CD4-positive, CD25-positive, alpha-beta regulatory T cell (primary cell): ENCODE measurements at regions not wholly inside any gene's neighbourhood (a gene's known extent, or its start where the extent isn't known, plus 50 kb on each side); places are given as distances from the start of the nearest gene placed in this dataset.

Experiments used
- ATAC-seq, 2 donors: fragments of 150-1000 bp; cut with Tn5 transposase; one replicate each; pipeline ENCODE4 v1.10.0; 2021; ENCODE audit warnings: low read depth in 2 of 2, moderate number of reproducible peaks in 2 of 2, moderate library complexity in 1 of 2
- DNase-seq, 3 donors: peaks; one replicate each; pipeline versions ENCODE4 v3.0.0 to v3.0.0-alpha.2; 2012 to 2022; ENCODE audit warnings: mixed read lengths in 1 of 3
- H3K27ac ChIP-seq: one replicate; pipeline ENCODE4 v1.7.0; 2013; ENCODE audit warnings: mild to moderate bottlenecking, low read length; ENCODE audit not compliant: insufficient read depth, poor library complexity, severe bottlenecking
- H3K27me3 ChIP-seq: one replicate; pipeline ENCODE4 v1.7.0; 2013; ENCODE audit warnings: low read length; ENCODE audit not compliant: control insufficient read depth, insufficient read depth
- H3K36me3 ChIP-seq: one replicate; pipeline ENCODE4 v1.7.0; 2013; ENCODE audit warnings: mild to moderate bottlenecking, low read length, moderate library complexity; ENCODE audit not compliant: control insufficient read depth, insufficient read depth
- H3K4me1 ChIP-seq: 2 replicates; pipeline ENCODE4 v1.7.0; 2013; ENCODE audit warnings: mild to moderate bottlenecking, low read length; ENCODE audit not compliant: insufficient read depth, control insufficient read depth, poor library complexity, severe bottlenecking
- H3K4me3 ChIP-seq: one replicate; pipeline ENCODE4 v1.7.0; 2013; ENCODE audit warnings: low read depth, mild to moderate bottlenecking, low read length, moderate library complexity
- H3K9me3 ChIP-seq, 2 experiments: 1 replicate in 1 of 2; 2 replicates in 1 of 2; pipeline ENCODE4 v1.7.0; 2013; ENCODE audit warnings: low read length in 2 of 2, mild to moderate bottlenecking in 1 of 2, moderate library complexity in 1 of 2; ENCODE audit not compliant: control insufficient read depth in 2 of 2
- H3K27ac Mint-ChIP-seq, 3 donors: one replicate each; pipeline ENCODE4 v1.8.0; 2020 to 2022; ENCODE audit warnings: mild to moderate bottlenecking in 3 of 3, mixed read lengths in 3 of 3, moderate library complexity in 2 of 3
- H3K27me3 Mint-ChIP-seq: one replicate; pipeline ENCODE4 v1.8.0; 2022; ENCODE audit warnings: mild to moderate bottlenecking, mixed read lengths
- H3K36me3 Mint-ChIP-seq: one replicate; pipeline ENCODE4 v1.8.0; 2020; ENCODE audit warnings: mixed read lengths
- H3K4me1 Mint-ChIP-seq, 4 donors: one replicate each; pipeline ENCODE4 v1.8.0; 2020 to 2022; ENCODE audit warnings: mixed read lengths in 4 of 4, mild to moderate bottlenecking in 1 of 4
- H3K4me3 Mint-ChIP-seq, 4 donors: one replicate each; pipeline ENCODE4 v1.8.0; 2020 to 2022; ENCODE audit warnings: mild to moderate bottlenecking in 4 of 4, mixed read lengths in 4 of 4, moderate library complexity in 3 of 4
- H3K9me3 Mint-ChIP-seq, 7 donors: one replicate each; pipeline ENCODE4 v1.8.0; 2020 to 2022; ENCODE audit warnings: mixed read lengths in 7 of 7, mild to moderate bottlenecking in 3 of 7, moderate library complexity in 2 of 7

- no peaks in the 10 kb centered on the region for H3K4me1 ChIP-seq
- H3K27ac ChIP-seq = no peak overlapping the region
- Mint-ChIP-seq H3K4me3 (no peak overlapping the region), H3K36me3 (no peaks in the 10 kb centered on the region), H3K4me1 (no peaks in the 10 kb centered on the region), H3K9me3 (peaks cover 0 to 5% (median 2%) of the 10 kb centered on the region in 7 donors), H3K27ac (no peak overlapping the region), H3K27me3 (peaks cover 5% of the 10 kb centered on the region)
- H3K27me3 ChIP-seq = peaks cover under 1% of the 10 kb centered on the region
- H3K4me3 ChIP-seq = no peak overlapping the region
- no peaks in the 10 kb centered on the region for H3K36me3 ChIP-seq
- DNase-seq (no peak), ATAC-seq (no peak)
- H3K9me3 ChIP-seq = no peaks in the 10 kb centered on the region
Measured at GRCh38 chr22:26103023-26103422, 66.2 kb upstream of the SEZ6L start.

- DNase-seq (no peak), ATAC-seq (no peak)
- H3K9me3 Mint-ChIP-seq = peaks cover 0 to 4% (median 2%) of the 10 kb centered on the region in 7 donors
- H3K27ac Mint-ChIP-seq = no peak overlapping the region
- Histone ChIP-seq H3K4me1 (no peaks in the 10 kb centered on the region), H3K36me3 (no peaks in the 10 kb centered on the region), H3K9me3 (no peaks in the 10 kb centered on the region), H3K4me3 (no peak overlapping the region), H3K27ac (no peak overlapping the region), H3K27me3 (peaks cover 6% of the 10 kb centered on the region)
- no peaks in the 10 kb centered on the region for H3K36me3 Mint-ChIP-seq
- H3K4me1 Mint-ChIP-seq = no peaks in the 10 kb centered on the region
- no peaks in the 10 kb centered on the region for H3K27me3 Mint-ChIP-seq
- no peak overlapping the region for H3K4me3 Mint-ChIP-seq
Measured at GRCh38 chr22:26106412-26106811, 62.9 kb upstream of the SEZ6L start.

GRCh38 chr22:26109686-26110315 lies 59.5 kb upstream of the SEZ6L start:
- H3K36me3 Mint-ChIP-seq = no peaks in the 10 kb centered on the region
- no peak overlapping the region for H3K4me3 Mint-ChIP-seq
- no peaks in the 10 kb centered on the region for H3K4me1 Mint-ChIP-seq
- no peak overlapping the region for H3K27ac ChIP-seq
- ATAC-seq = no peak
- peaks cover 8% of the 10 kb centered on the region for H3K27me3 Mint-ChIP-seq
- H3K36me3 ChIP-seq = no peaks in the 10 kb centered on the region
- no peak overlapping the region for H3K4me3 ChIP-seq
- no peak for DNase-seq
- peaks cover 6% of the 10 kb centered on the region for H3K27me3 ChIP-seq
- no peak overlapping the region for H3K27ac Mint-ChIP-seq
- no peaks in the 10 kb centered on the region for H3K9me3 ChIP-seq
- no peaks in the 10 kb centered on the region for H3K4me1 ChIP-seq
- peaks cover 0 to 5% (median 0%) of the 10 kb centered on the region in 7 donors for H3K9me3 Mint-ChIP-seq

- H3K27ac Mint-ChIP-seq = no peak overlapping the region
- H3K4me1 ChIP-seq = no peaks in the 10 kb centered on the region
- no peak for ATAC-seq
- no peak for DNase-seq
- peaks cover 2% of the 10 kb centered on the region for H3K27me3 ChIP-seq
- H3K9me3 ChIP-seq = no peaks in the 10 kb centered on the region
- peaks cover 0 to 8% (median 0%) of the 10 kb centered on the region in 7 donors for H3K9me3 Mint-ChIP-seq
- H3K4me3 Mint-ChIP-seq = no peak overlapping the region
- no peaks in the 10 kb centered on the region for H3K36me3 Mint-ChIP-seq
- peaks cover 8% of the 10 kb centered on the region for H3K27me3 Mint-ChIP-seq
- no peak overlapping the region for H3K4me3 ChIP-seq
- no peaks in the 10 kb centered on the region for H3K4me1 Mint-ChIP-seq
- no peaks in the 10 kb centered on the region for H3K36me3 ChIP-seq
- no peak overlapping the region for H3K27ac ChIP-seq
Measured at GRCh38 chr22:26114826-26115225, 54.4 kb upstream of the SEZ6L start.

- H3K27ac Mint-ChIP-seq = no peak overlapping the region
- H3K27me3 Mint-ChIP-seq = peaks cover 8% of the 10 kb centered on the region
- no peaks in the 10 kb centered on the region for H3K36me3 Mint-ChIP-seq
- Histone ChIP-seq H3K4me3 (no peak overlapping the region), H3K4me1 (no peaks in the 10 kb centered on the region), H3K9me3 (no peaks in the 10 kb centered on the region), H3K27ac (no peak overlapping the region), H3K36me3 (no peaks in the 10 kb centered on the region), H3K27me3 (peaks cover 2% of the 10 kb centered on the region)
- no peak overlapping the region for H3K4me3 Mint-ChIP-seq
- peaks cover 0 to 8% (median 0%) of the 10 kb centered on the region in 7 donors for H3K9me3 Mint-ChIP-seq
- ATAC-seq (no peak), DNase-seq (no peak)
- H3K4me1 Mint-ChIP-seq = no peaks in the 10 kb centered on the region
Measured at GRCh38 chr22:26115266-26115665, 54.0 kb upstream of the SEZ6L start.
